NT2/D1 (cell line): ENCODE measurements at regions not wholly inside any gene's neighbourhood (a gene's known extent, or its start where the extent isn't known, plus 50 kb on each side); places are given as distances from the start of the nearest gene placed in this dataset.

Experiments
- YY1 ChIP-seq: IDR thresholded peaks from 2 replicates; pipeline ENCODE4 v1.6.1; 2011; ENCODE audit not compliant: insufficient read length, insufficient read depth
- ZNF274 ChIP-seq: IDR thresholded peaks from 2 replicates; pipeline ENCODE4 v1.6.1; 2011; ENCODE audit warnings: mild to moderate bottlenecking, low read depth, low read length

GRCh38 chr1:201659572-201659971 lies 120.6 kb downstream of the NAV1 start:
- no peak for TF ChIP-seq YY1
- TF ChIP-seq ZNF274: no peak
